Neural cell (in vitro differentiated cells): ENCODE measurements at regions not wholly inside any gene's neighbourhood (a gene's known extent, or its start where the extent isn't known, plus 50 kb on each side); places are given as distances from the start of the nearest gene placed in this dataset.

Source experiments
- H2AFZ ChIP-seq: fragments of 200-600, 300-800 bp; sonication (generic), shearing (Covaris generic); 2 replicates; pipeline ENCODE4 v1.6.0; 2014; ENCODE audit warnings: low read depth, mild to moderate bottlenecking, antibody characterized with exemption, low read length, moderate library complexity
- H3F3A ChIP-seq: fragments of 200-600 bp; shearing (Covaris generic); 2 replicates; pipeline ENCODE4 v1.6.1; 2016; ENCODE audit warnings: mild to moderate bottlenecking, moderate library complexity, mixed read lengths, antibody characterized with exemption, low read length; ENCODE audit not compliant: insufficient read depth, poor library complexity, severe bottlenecking
- H3K27ac ChIP-seq: fragments of 200-600, 300-800 bp; sonication (generic), shearing (Covaris generic); 2 replicates; pipeline ENCODE4 v1.5.1; 2014; ENCODE audit warnings: mild to moderate bottlenecking, low read length, moderate library complexity
- H3K27me3 ChIP-seq: fragments of 300-800, 200-600 bp; sonication (generic), shearing (Covaris generic); 2 replicates; pipeline ENCODE4 v1.6.0; 2014; ENCODE audit warnings: mild to moderate bottlenecking, low read depth, low read length, moderate library complexity; ENCODE audit not compliant: insufficient read depth
- H3K36me3 ChIP-seq: fragments of 300-800, 200-600 bp; sonication (generic), shearing (Covaris generic); 2 replicates; pipeline ENCODE4 v1.5.1; 2014; ENCODE audit warnings: mild to moderate bottlenecking, antibody characterized with exemption, low read length, moderate library complexity; ENCODE audit not compliant: insufficient read depth
- H3K4me2 ChIP-seq: fragments of 300-800, 200-600 bp; sonication (generic), shearing (Covaris generic); 2 replicates; pipeline ENCODE4 v1.6.0; 2014; ENCODE audit warnings: mild to moderate bottlenecking, low read length
- H3K4me3 ChIP-seq: fragments of 300-800, 200-600 bp; sonication (generic), shearing (Covaris generic); 2 replicates; pipeline ENCODE4 v1.5.1; 2014; ENCODE audit warnings: mild to moderate bottlenecking, low read length, moderate library complexity
- H3K79me2 ChIP-seq: fragments of 200-600 bp; shearing (Covaris generic); replicated peaks from 2 replicates; pipeline ENCODE4 v1.6.0; 2014; ENCODE audit warnings: mild to moderate bottlenecking, low read length, moderate library complexity; ENCODE audit not compliant: insufficient read depth
- H3K9ac ChIP-seq: fragments of 300-800, 200-600 bp; sonication (generic), shearing (Covaris generic); 2 replicates; pipeline ENCODE4 v1.6.1; 2016; ENCODE audit warnings: mild to moderate bottlenecking, low read length, mixed read lengths
- H3K9me2 ChIP-seq: fragments of 200-600 bp; shearing (Covaris generic); 2 replicates; pipeline ENCODE4 v1.6.1; 2016; ENCODE audit warnings: mild to moderate bottlenecking, low read length, mixed read lengths; ENCODE audit not compliant: insufficient read depth
- H3K9me3 ChIP-seq: fragments of 200-600, 300-800 bp; sonication (generic), shearing (Covaris generic); 2 replicates; pipeline ENCODE4 v1.6.1; 2016; ENCODE audit warnings: mild to moderate bottlenecking, mixed run types, low read length, moderate library complexity, mixed read lengths
- H4K20me1 ChIP-seq: fragments of 200-600 bp; shearing (Covaris generic); 2 replicates; pipeline ENCODE4 v1.6.1; 2016; ENCODE audit warnings: mild to moderate bottlenecking, mixed run types; ENCODE audit not compliant: insufficient read depth
- CTCF ChIP-seq: fragments of 450-650 bp; IDR thresholded peaks from 2 replicates; pipeline ENCODE4 v1.5.1; 2014; ENCODE audit warnings: antibody characterized with exemption, mild to moderate bottlenecking, moderate library complexity; ENCODE audit not compliant: poor library complexity, severe bottlenecking
- EP300 ChIP-seq: fragments of 450-650 bp; conservative IDR thresholded peaks from 2 replicates; pipeline ENCODE4 v1.6.1; 2014; ENCODE audit warnings: antibody characterized with exemption, mild to moderate bottlenecking, moderate library complexity; ENCODE audit not compliant: poor library complexity, severe bottlenecking
- EZH2 ChIP-seq: fragments of 200-600, 300-800 bp; shearing (Covaris generic), sonication (generic); IDR thresholded peaks from 2 replicates; pipeline ENCODE4 v1.6.1; 2014; ENCODE audit warnings: antibody characterized with exemption, low read length, borderline replicate concordance, mild to moderate bottlenecking; ENCODE audit not compliant: insufficient read depth, poor library complexity, severe bottlenecking
- MXI1 ChIP-seq: fragments of 450-650 bp; conservative IDR thresholded peaks from 2 replicates; pipeline ENCODE4 v1.6.1; 2014; ENCODE audit warnings: antibody characterized with exemption, mild to moderate bottlenecking; ENCODE audit not compliant: poor library complexity, severe bottlenecking
- POLR2AphosphoS5 ChIP-seq: IDR thresholded peaks from 2 replicates; pipeline ENCODE4 v1.6.1; 2012
- RAD21 ChIP-seq: fragments of 450-650 bp; conservative IDR thresholded peaks from 2 replicates; pipeline ENCODE4 v1.6.1; 2014; ENCODE audit warnings: antibody characterized with exemption, mild to moderate bottlenecking, moderate library complexity
- REST ChIP-seq: IDR thresholded peaks from 2 replicates; pipeline ENCODE4 v1.6.1; 2012; ENCODE audit warnings: borderline replicate concordance
- SMC3 ChIP-seq: fragments of 450-650 bp; conservative IDR thresholded peaks from 2 replicates; pipeline ENCODE4 v1.6.1; 2014; ENCODE audit warnings: antibody characterized with exemption, mild to moderate bottlenecking, moderate library complexity; ENCODE audit not compliant: poor library complexity
- TAF1 ChIP-seq: IDR thresholded peaks from 2 replicates; pipeline ENCODE4 v1.6.1; 2012; ENCODE audit warnings: low read depth

- Histone ChIP-seq H3K36me3 (no peaks in the 10 kb centered on the region), H3K27ac (no peak overlapping the region), H3K9me3 (no peaks in the 10 kb centered on the region), H3K4me2 (no peak overlapping the region), H3K9me2 (no peaks in the 10 kb centered on the region), H3K4me3 (no peak overlapping the region), H2AFZ (no peak overlapping the region), H3K79me2 (no peaks in the 10 kb centered on the region), H3K27me3 (no peaks in the 10 kb centered on the region), H3F3A (no peaks in the 10 kb centered on the region), H4K20me1 (no peaks in the 10 kb centered on the region), H3K9ac (no peak overlapping the region)
- TF ChIP-seq SMC3 (no peak), EZH2 (no peak), REST (no peak), TAF1 (no peak), CTCF (no peak), POLR2AphosphoS5 (no peak), RAD21 (no peak), EP300 (no peak), MXI1 (no peak)
Measured at GRCh38 chr20:51233345-51233744, 210.4 kb upstream of the KCNG1 start.

- Histone ChIP-seq H3K36me3 (no peaks in the 10 kb centered on the region), H4K20me1 (no peaks in the 10 kb centered on the region), H3K79me2 (no peaks in the 10 kb centered on the region), H3K27me3 (no peaks in the 10 kb centered on the region), H3K4me3 (no peak overlapping the region), H3K4me2 (no peak overlapping the region), H3F3A (no peaks in the 10 kb centered on the region), H2AFZ (no peak overlapping the region), H3K27ac (no peak overlapping the region), H3K9ac (no peak overlapping the region), H3K9me3 (no peaks in the 10 kb centered on the region), H3K9me2 (no peaks in the 10 kb centered on the region)
- TF ChIP-seq TAF1 (no peak), REST (no peak), EZH2 (no peak), POLR2AphosphoS5 (no peak), SMC3 (no peak), EP300 (no peak), RAD21 (no peak), MXI1 (no peak), CTCF (no peak)
Measured at GRCh38 chr20:51230727-51231126, 207.8 kb upstream of the KCNG1 start.
